SHP77 (cell line): ENCODE measurements at regions not wholly inside any gene's neighbourhood (a gene's known extent, or its start where the extent isn't known, plus 50 kb on each side); places are given as distances from the start of the nearest gene placed in this dataset.
"Not testable (repeated sequence)": the region's sequence is repeated elsewhere in the genome, so short reads cannot be mapped to it uniquely, and the experiment has no call there.

Source experiments
- DNase-seq, 2 experiments: peaks; one replicate each; lab custom pipeline; 2025; lab: John Stamatoyannopoulos, UW

- no peak for DNase-seq
Measured at GRCh38 chr4:177246641-177247584, 62.8 kb upstream of the NEIL3 start.

- DNase-seq, result peak; percentile 4 to 31
Measured at GRCh38 chr4:177250056-177250696, 59.5 kb upstream of the NEIL3 start.

GRCh38 chr4:177251237-177251636 lies 58.4 kb upstream of the NEIL3 start:
- DNase-seq, result no peak

GRCh38 chr4:177255359-177255758 lies 54.3 kb upstream of the NEIL3 start:
- DNase-seq, result no peak

GRCh38 chr4:177256950-177257349 lies 52.7 kb upstream of the NEIL3 start:
- DNase-seq, result peak in 1 of 2 experiments; percentile 1

GRCh38 chr4:177259466-177259865 lies 50.2 kb upstream of the NEIL3 start:
- not testable (repeated sequence) for DNase-seq
